ENCODE measurements at regions not wholly inside any gene's neighbourhood (a gene's known extent, or its start where the extent isn't known, plus 50 kb on each side); places are given as distances from the start of the nearest gene placed in this dataset.

DNA sequence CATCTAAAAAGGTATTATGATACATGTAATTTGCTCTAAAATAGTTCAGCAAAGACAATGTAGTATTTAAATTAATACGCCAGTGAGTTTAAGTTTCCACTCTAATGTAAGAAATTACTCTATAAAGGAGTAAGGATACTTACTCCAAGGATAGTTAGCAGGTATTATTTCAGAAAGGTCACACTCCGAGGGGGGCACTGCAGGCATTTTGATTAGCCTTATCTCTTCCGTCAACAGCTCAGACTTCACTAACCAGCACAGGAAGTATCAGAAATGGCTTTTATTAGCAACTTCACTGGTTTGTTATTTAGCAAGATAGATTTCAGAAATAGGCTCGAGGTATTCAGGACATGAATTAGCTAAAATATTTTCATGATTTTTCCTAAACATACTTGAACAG, 127.0 kb downstream of the COX18 start:
- Histone ChIP-seq H3K56ac (ENCODE audit: insufficient read length, low read depth, low read length) (no peak overlapping the region), H3K9me3 (ENCODE audit: control insufficient read depth, low read depth, low read length) (no peaks in the 10 kb centered on the region), H2AFZ (ENCODE audit: low read length) (no peak overlapping the region), H2BK12ac (ENCODE audit: insufficient read length, low read depth, low read length) (no peak overlapping the region), H3K14ac (ENCODE audit: insufficient read depth, low read length) (no peak overlapping the region), H2BK5ac (ENCODE audit: insufficient read length, low read length) (no peak overlapping the region), H3T11ph (ENCODE audit: low read length) (no peak overlapping the region), H3K79me1 (ENCODE audit: insufficient read depth, low read depth, low read length, poor library complexity, severe bottlenecking) (no peaks in the 10 kb centered on the region), H3K79me2 (ENCODE audit: insufficient read depth, low read length) (no peaks in the 10 kb centered on the region), H4K5ac (ENCODE audit: insufficient read length, low read depth, low read length) (no peak overlapping the region), H3K27me3 (ENCODE audit: insufficient read depth, low read length) (no peaks in the 10 kb centered on the region), H3K23ac (ENCODE audit: insufficient read length, low read depth, low read length) (no peak overlapping the region), H3K4me1 (ENCODE audit: insufficient read depth, low read length) (no peaks in the 10 kb centered on the region), H4K91ac (ENCODE audit: insufficient read length, low read depth, low read length) (no peak overlapping the region), H3K4me2 (ENCODE audit: insufficient read depth, insufficient read length, low read length) (no peak overlapping the region), H3K9ac (ENCODE audit: extremely low read depth, insufficient read length, low read length) (no peak overlapping the region), H2AK5ac (ENCODE audit: insufficient read length, low read length) (no peak overlapping the region), H2BK120ac (ENCODE audit: low read depth, low read length, poor library complexity, severe bottlenecking) (no peak overlapping the region), H2BK15ac (ENCODE audit: low read depth, low read length) (no peak overlapping the region), H3K4ac (ENCODE audit: low read depth, low read length) (no peak overlapping the region), H2BK20ac (ENCODE audit: low read depth, low read length, poor library complexity, severe bottlenecking) (no peak overlapping the region), H4K20me1 (ENCODE audit: control insufficient read depth, insufficient read depth, insufficient read length) (no peaks in the 10 kb centered on the region), H3K23me2 (ENCODE audit: insufficient read length, low read depth, low read length, poor library complexity, severe bottlenecking) (no peaks in the 10 kb centered on the region), H4K8ac (replicated peaks; ENCODE audit: insufficient read length, low read depth, low read length) (no peak overlapping the region), H3K18ac (ENCODE audit: insufficient read length, low read depth, low read length) (no peak overlapping the region), H3K27ac (ENCODE audit: insufficient read length, low read depth, low read length) (no peak overlapping the region)
- no peak for DNase-seq
- Mint-ChIP-seq H3K36me3 (ENCODE audit: insufficient read depth in 1 of 3, low read depth in 3 of 3) (no peaks in the 10 kb centered on the region), H3K4me3 (no peak overlapping the region), H3K4me1 (peaks cover 5 to 6% of the 10 kb centered on the region in 2 experiments; a peak in 3 of 4 replicates), H3K27me3 (ENCODE audit: low read depth) (no peaks in the 10 kb centered on the region), H3K9me3 (no peaks in the 10 kb centered on the region), H3K27ac (no peak overlapping the region)
- WGBS (ENCODE audit: extremely low coverage, insufficient read length, low lambda C conversion rate): no CpG with 5 or more reads among the region's 4 CpGs
- TF ChIP-seq CTCF (conservative IDR thresholded peaks at IDR 0.05): no peak

All from H9 (cell line).